ENCODE measurements at regions not wholly inside any gene's neighbourhood (a gene's known extent, or its start where the extent isn't known, plus 50 kb on each side); places are given as distances from the start of the nearest gene placed in this dataset.

GRCh38 chr7:81112731-81113130, 193.9 kb upstream of the SEMA3C start:
- Histone ChIP-seq H3K27me3 (no peaks in the 10 kb centered on the region), H3K27ac (replicated peaks in 1 of 4) (no peak overlapping the region), H3K4me3 (no peak overlapping the region), H3K36me3 (no peaks in the 10 kb centered on the region), H3K9me3 (no peaks in the 10 kb centered on the region), H3K4me1 (peaks cover 0 to 15% (median 10%) of the 10 kb centered on the region in 4 donors)
- 100% methylated on average over 1 of the region's 1 CpG for WGBS
- intact Hi-C loops (cut with DNase I): no loop called here
- DNase-seq (ENCODE audit: extremely low spot score): no peak
- TF ChIP-seq EP300 (IDR thresholded peaks at IDR 0.05) (no peak), POLR2AphosphoS5 (IDR thresholded peaks at IDR 0.05) (no peak), CTCF (IDR thresholded peaks at IDR 0.05) (no peak), POLR2A (IDR thresholded peaks at IDR 0.05; ENCODE audit: low read depth) (no peak)

GRCh38 chr7:81111781-81112540, 193.1 kb upstream of the SEMA3C start:
- no peaks in the 10 kb centered on the region for H3K36me3 ChIP-seq
- intact Hi-C loops (cut with DNase I): no loop called here
- no peaks in the 10 kb centered on the region for H3K9me3 ChIP-seq
- H3K27me3 ChIP-seq: no peaks in the 10 kb centered on the region
- no peak overlapping the region for H3K4me3 ChIP-seq
- no peak for DNase-seq (ENCODE audit: extremely low spot score)
- 28% methylated on average over 11 of the region's 11 CpGs for WGBS
- H3K27ac ChIP-seq (replicated peaks in 1 of 4): peak overlapping the region; percentile 20 to 51 (median 28)
- TF ChIP-seq CTCF (IDR thresholded peaks at IDR 0.05) (no peak), POLR2A (IDR thresholded peaks at IDR 0.05; ENCODE audit: low read depth) (no peak), POLR2AphosphoS5 (IDR thresholded peaks at IDR 0.05) (no peak), EP300 (IDR thresholded peaks at IDR 0.05) (no peak)
- H3K4me1 ChIP-seq: peaks cover 0 to 15% (median 10%) of the 10 kb centered on the region in 4 donors

GRCh38 chr7:81111358-81111757, 192.5 kb upstream of the SEMA3C start:
- peaks cover 0 to 15% (median 10%) of the 10 kb centered on the region in 4 donors for H3K4me1 ChIP-seq
- WGBS: 52% methylated on average over 1 of the region's 1 CpG
- intact Hi-C loops (cut with DNase I): no loop called here

GRCh38 chr7:81110673-81111072, 191.8 kb upstream of the SEMA3C start:
- no peak for TF ChIP-seq CTCF (IDR thresholded peaks at IDR 0.05)
- TF ChIP-seq POLR2A (IDR thresholded peaks at IDR 0.05; ENCODE audit: low read depth): no peak
- no peak for TF ChIP-seq EP300 (IDR thresholded peaks at IDR 0.05)
- no peak for TF ChIP-seq POLR2AphosphoS5 (IDR thresholded peaks at IDR 0.05)
- 98% methylated on average over 2 of the region's 2 CpGs for WGBS
- Histone ChIP-seq H3K9me3 (no peaks in the 10 kb centered on the region), H3K4me3 (no peak overlapping the region), H3K36me3 (no peaks in the 10 kb centered on the region), H3K4me1 (peaks cover 0 to 15% (median 10%) of the 10 kb centered on the region in 4 donors), H3K27me3 (no peaks in the 10 kb centered on the region), H3K27ac (replicated peaks in 1 of 4) (no peak overlapping the region)
- no peak for DNase-seq (ENCODE audit: extremely low spot score)
- intact Hi-C loops (cut with DNase I): no loop called here

More at GRCh38 chr7:81111358-81111757, 192.5 kb upstream of the SEMA3C start:
- H3K27me3 ChIP-seq: no peaks in the 10 kb centered on the region
- TF ChIP-seq EP300 (IDR thresholded peaks at IDR 0.05) (no peak), POLR2A (IDR thresholded peaks at IDR 0.05; ENCODE audit: low read depth) (no peak), POLR2AphosphoS5 (IDR thresholded peaks at IDR 0.05) (no peak), CTCF (IDR thresholded peaks at IDR 0.05) (no peak)
- H3K9me3 ChIP-seq: no peaks in the 10 kb centered on the region
- peak overlapping the region in 2 of 4 donors; percentile 34 to 51 for H3K27ac ChIP-seq (replicated peaks in 1 of 4)
- no peaks in the 10 kb centered on the region for H3K36me3 ChIP-seq
- DNase-seq (ENCODE audit: extremely low spot score): no peak
- no peak overlapping the region for H3K4me3 ChIP-seq

Data from esophagus muscularis mucosa (tissue), 4 donors.